NT2/D1 (cell line): ENCODE measurements at regions not wholly inside any gene's neighbourhood (a gene's known extent, or its start where the extent isn't known, plus 50 kb on each side); places are given as distances from the start of the nearest gene placed in this dataset.

Experiments used
- SUZ12 ChIP-seq: IDR thresholded peaks from 2 replicates; pipeline ENCODE4 v1.6.1; 2011; ENCODE audit not compliant: insufficient read length, insufficient read depth; ENCODE audit errors: extremely low read depth
- ZNF274 ChIP-seq: IDR thresholded peaks from 2 replicates; pipeline ENCODE4 v1.6.1; 2011; ENCODE audit warnings: mild to moderate bottlenecking, low read depth, low read length

DNA sequence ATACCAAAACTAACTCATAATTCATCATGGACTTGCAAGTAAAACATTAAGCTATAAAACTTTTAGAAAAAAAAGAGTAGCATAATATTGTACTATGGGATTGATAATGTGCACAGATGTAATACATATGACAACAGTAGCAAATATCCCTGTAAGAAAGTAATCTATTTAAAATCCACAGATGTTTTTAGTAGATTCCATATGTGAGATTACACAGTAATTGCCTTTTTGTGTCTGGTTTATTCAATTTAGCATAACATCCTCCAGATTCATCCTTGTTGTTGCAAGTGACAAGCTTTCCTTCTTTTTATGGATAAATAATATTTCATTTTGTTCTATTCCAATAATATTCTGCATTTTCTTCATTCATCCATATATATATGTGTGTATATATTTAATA is 278.2 kb upstream of the LRRTM4 start:
- TF ChIP-seq SUZ12: no peak
- TF ChIP-seq ZNF274: no peak
